T-cell (primary cell): ENCODE measurements at regions not wholly inside any gene's neighbourhood (a gene's known extent, or its start where the extent isn't known, plus 50 kb on each side); places are given as distances from the start of the nearest gene placed in this dataset.
"Not testable (repeated sequence)": the region's sequence is repeated elsewhere in the genome, so short reads cannot be mapped to it uniquely, and the experiment has no call there.

Source experiments
- ATAC-seq, 4 experiments: fragments of 200-7000 bp in 3 of 4; fragments of 150-1000 bp in 1 of 4; cut with Tn5 transposase; replicated peaks in 1 of 4; 1 replicate in 3 of 4; 2 replicates in 1 of 4; pipeline ENCODE4 v1.10.0; 2021; ENCODE audit warnings: moderate library complexity in 3 of 4, mild to moderate bottlenecking in 2 of 4, moderate number of reproducible peaks in 1 of 4
- CTCF ChIA-PET, 2 donors: fragments of 300-600 bp; sonication (Branson Sonifier 250); formaldehyde crosslinking; loops; one replicate each; lab custom pipeline; 2022; ENCODE audit warnings: antibody characterized with exemption in 2 of 2; lab: Charles Lee
- POLR2A ChIA-PET, 2 donors: fragments of 300-600 bp; sonication (Branson Sonifier 250); formaldehyde crosslinking; loops; one replicate each; lab custom pipeline; 2022; ENCODE audit warnings: antibody characterized with exemption in 2 of 2; lab: Charles Lee
- DNase-seq, 35 experiments: peaks; one replicate each; pipeline versions ENCODE4 v3.0.0 to v3.0.0-alpha.2; 2013 to 2023
- H3K27ac ChIP-seq: one replicate; pipeline ENCODE4 v1.5.1; 2013; ENCODE audit warnings: low read length
- H3K27me3 ChIP-seq, 2 experiments: replicated peaks in 1 of 2; 1 replicate in 1 of 2; 2 replicates in 1 of 2; pipeline versions ENCODE4 v1.6.1 to v1.7.0; 2013; ENCODE audit warnings: low read length in 1 of 2, mixed read lengths in 1 of 2; ENCODE audit not compliant: control insufficient read depth in 2 of 2, insufficient read depth in 2 of 2; ENCODE audit errors: extremely low read depth in 1 of 2
- H3K36me3 ChIP-seq, 2 donors: 1 replicate in 1 of 2; 2 replicates in 1 of 2; pipeline versions ENCODE4 v1.6.1 to v1.7.0; 2013; ENCODE audit warnings: low read length in 1 of 2; ENCODE audit not compliant: control insufficient read depth in 2 of 2, insufficient read depth in 1 of 2; ENCODE audit errors: extremely low read depth in 1 of 2
- H3K4me1 ChIP-seq, 2 experiments: 1 replicate in 1 of 2; 2 replicates in 1 of 2; pipeline versions ENCODE4 v1.6.1 to v1.7.0; 2013; ENCODE audit warnings: low read length in 2 of 2, mixed read lengths in 1 of 2; ENCODE audit not compliant: insufficient read depth in 2 of 2, control insufficient read depth in 1 of 2; ENCODE audit errors: extremely low read depth in 1 of 2
- H3K4me3 ChIP-seq, 2 donors: 1 replicate in 1 of 2; 2 replicates in 1 of 2; pipeline versions ENCODE4 v1.5.1 to v1.7.0; 2013; ENCODE audit warnings: mild to moderate bottlenecking in 2 of 2, low read length in 1 of 2, moderate library complexity in 1 of 2; ENCODE audit not compliant: control insufficient read depth in 1 of 2; ENCODE audit errors: extremely low read depth in 1 of 2
- H3K9me3 ChIP-seq: 2 replicates; pipeline ENCODE4 v1.7.0; 2013
- H3K27ac Mint-ChIP-seq, 2 donors: one replicate each; pipeline ENCODE4 v1.8.0; 2020 to 2021; ENCODE audit warnings: mild to moderate bottlenecking in 2 of 2, mixed read lengths in 2 of 2
- H3K27me3 Mint-ChIP-seq, 2 donors: one replicate each; pipeline ENCODE4 v1.8.0; 2021 to 2022; ENCODE audit warnings: mixed read lengths in 2 of 2
- H3K36me3 Mint-ChIP-seq: one replicate; pipeline ENCODE4 v1.8.0; 2021; ENCODE audit warnings: mixed read lengths
- H3K4me1 Mint-ChIP-seq, 3 donors: one replicate each; pipeline ENCODE4 v1.8.0; 2020 to 2022; ENCODE audit warnings: mixed read lengths in 3 of 3, mild to moderate bottlenecking in 1 of 3
- H3K4me3 Mint-ChIP-seq, 3 donors: one replicate each; pipeline ENCODE4 v1.8.0; 2020 to 2022; ENCODE audit warnings: mild to moderate bottlenecking in 3 of 3, mixed read lengths in 3 of 3, moderate library complexity in 3 of 3
- H3K9me3 Mint-ChIP-seq, 3 donors: one replicate each; pipeline ENCODE4 v1.8.0; 2020 to 2022; ENCODE audit warnings: mixed read lengths in 3 of 3
- WGBS: methylation state at CpG from one replicate; pipeline ENCODE4 v1.1.5; 2013; ENCODE audit warnings: missing lambda C conversion rate; ENCODE audit not compliant: insufficient coverage; 5-methylcytosine and 5-hydroxymethylcytosine counted together

DNA sequence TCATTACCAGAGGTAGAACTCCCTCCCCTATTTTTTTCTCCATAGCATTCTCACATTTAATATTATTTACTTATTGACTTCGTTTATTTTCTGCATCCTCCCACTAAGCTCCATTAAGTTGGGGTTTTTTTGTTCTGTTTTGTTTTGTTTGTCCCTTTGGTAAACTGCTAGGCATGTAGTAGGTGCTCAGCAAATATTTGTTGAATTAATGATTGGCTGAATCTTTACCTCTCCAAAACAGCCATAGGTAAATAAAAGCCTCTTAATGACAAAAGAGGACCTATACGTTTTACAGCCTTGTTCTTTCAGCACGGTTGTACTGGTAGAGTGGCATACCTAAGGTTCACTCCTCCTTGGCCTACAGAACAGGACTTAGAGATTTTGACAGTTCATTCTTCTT, 52.0 kb downstream of the PRORP start:
- no peak overlapping the region for H3K4me3 ChIP-seq
- no peaks in the 10 kb centered on the region for H3K27me3 Mint-ChIP-seq
- DNase-seq = no peak
- no peaks in the 10 kb centered on the region for H3K9me3 ChIP-seq
- no peak overlapping the region for H3K27ac Mint-ChIP-seq
- CTCF ChIA-PET = interaction anchor here in 1 of 2 donors (0.6 kb wide), 1 partner anchor 13 kb away, joined by 3 read pairs; no protein-coding TSS in a partner anchor
- no CpG with 5 or more reads among the region's 3 CpGs for WGBS
- H3K27ac ChIP-seq = no peak overlapping the region
- H3K4me1 ChIP-seq = no peaks in the 10 kb centered on the region
- H3K36me3 Mint-ChIP-seq = peaks cover 54% of the 10 kb centered on the region
- no peak for ATAC-seq
- H3K4me3 Mint-ChIP-seq = no peak overlapping the region
- peaks cover 0 to 9% (median 0%) of the 10 kb centered on the region in 3 donors for H3K9me3 Mint-ChIP-seq
- POLR2A ChIA-PET = interaction anchor here in 1 of 2 donors (0.6 kb wide), 1 partner anchor 378 kb away, joined by 5 read pairs; no protein-coding TSS in a partner anchor
- H3K4me1 Mint-ChIP-seq = peaks cover 28 to 33% (median 29%) of the 10 kb centered on the region in 3 donors
- H3K36me3 ChIP-seq = peaks cover 0 to 17% of the 10 kb centered on the region in 2 donors
- H3K27me3 ChIP-seq = no peaks in the 10 kb centered on the region

DNA sequence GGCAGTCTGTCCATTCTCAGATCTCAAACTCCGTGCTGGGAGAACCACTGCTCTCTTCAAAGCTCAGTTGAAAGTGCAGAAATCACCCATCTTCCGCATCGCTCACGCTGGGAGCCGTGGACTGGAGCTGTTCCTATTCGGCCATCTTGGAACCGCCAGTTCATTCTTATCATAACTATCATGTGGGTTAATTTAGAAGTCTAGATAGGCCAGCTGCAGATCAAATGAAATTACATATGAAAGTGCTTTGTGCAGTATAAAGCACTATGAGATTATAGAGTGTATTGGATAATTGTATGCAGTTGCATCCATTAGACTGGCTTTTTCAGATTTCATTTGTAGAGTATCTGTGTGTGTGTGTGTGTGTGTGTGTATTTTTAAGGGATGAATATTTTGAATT, 57.8 kb downstream of the PRORP start:
- ChIA-PET POLR2A (interaction anchor here in 1 of 2 donors (0.5 kb wide), 1 partner anchor 38 kb away, joined by 3 read pairs; no protein-coding TSS in a partner anchor), CTCF (interaction anchor here in 1 of 2 donors (0.5 kb wide), 1 partner anchor 11 kb away, joined by 3 read pairs; no protein-coding TSS in a partner anchor)
- Mint-ChIP-seq H3K4me1 (peaks cover 21 to 27% (median 26%) of the 10 kb centered on the region in 3 donors), H3K27me3 (no peaks in the 10 kb centered on the region), H3K9me3 (no peaks in the 10 kb centered on the region), H3K4me3 (no peak overlapping the region), H3K27ac (no peak overlapping the region), H3K36me3 (peaks cover 42% of the 10 kb centered on the region)
- Histone ChIP-seq H3K36me3 (peaks cover 0 to 8% of the 10 kb centered on the region in 2 donors), H3K27ac (no peak overlapping the region), H3K4me3 (no peak overlapping the region), H3K4me1 (no peaks in the 10 kb centered on the region), H3K27me3 (no peaks in the 10 kb centered on the region), H3K9me3 (no peaks in the 10 kb centered on the region)
- no peak for DNase-seq
- no peak for ATAC-seq
- 100% methylated on average over 1 of the region's 7 CpGs for WGBS

GRCh38 chr14:35184891-35185290, 62.5 kb downstream of the PRORP start:
- CTCF ChIA-PET, H3K4me1 Mint-ChIP-seq, H3K27me3 Mint-ChIP-seq, H3K9me3 Mint-ChIP-seq, ATAC-seq, DNase-seq, H3K27me3 ChIP-seq, H3K27ac ChIP-seq, H3K9me3 ChIP-seq, H3K4me3 ChIP-seq, H3K4me1 ChIP-seq, H3K27ac Mint-ChIP-seq, H3K4me3 Mint-ChIP-seq: not testable (repeated sequence)
- peaks cover 10 to 15% of the 10 kb centered on the region in 2 donors for H3K36me3 ChIP-seq
- POLR2A ChIA-PET = interaction anchor here in 1 of 2 donors (0.6 kb wide), 2 partner anchors 231 to 237 kb away, joined by 3 read pairs; no protein-coding TSS in a partner anchor
- peaks cover 35% of the 10 kb centered on the region for H3K36me3 Mint-ChIP-seq

DNA sequence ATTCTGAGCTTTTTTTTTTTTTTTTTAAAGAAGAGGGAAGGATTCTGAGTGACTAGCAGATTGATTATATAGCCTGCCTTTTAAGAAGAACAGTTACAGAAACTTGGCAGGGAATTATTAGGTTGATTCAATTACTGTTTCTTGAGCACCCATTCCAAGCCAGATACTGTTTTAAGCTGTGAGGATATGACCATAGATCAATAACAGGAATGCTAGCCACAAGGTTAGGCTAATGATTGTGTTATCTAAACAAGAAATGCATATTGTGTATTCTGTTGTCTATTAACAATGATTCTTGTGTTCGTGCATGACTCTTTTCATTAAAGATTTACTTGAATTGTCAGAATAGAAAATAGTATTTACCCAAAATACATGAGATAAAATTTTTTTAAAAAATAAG, 67.1 kb downstream of the PRORP start:
- Mint-ChIP-seq H3K4me1 (peaks cover 0 to 2% (median 2%) of the 10 kb centered on the region in 3 donors), H3K27ac (no peak overlapping the region), H3K4me3 (no peak overlapping the region), H3K9me3 (peaks cover 0 to 7% (median 0%) of the 10 kb centered on the region in 3 donors), H3K36me3 (peaks cover 44% of the 10 kb centered on the region), H3K27me3 (no peaks in the 10 kb centered on the region)
- Histone ChIP-seq H3K36me3 (peaks cover 10 to 21% of the 10 kb centered on the region in 2 donors), H3K9me3 (no peaks in the 10 kb centered on the region), H3K27ac (no peak overlapping the region), H3K4me3 (no peak overlapping the region), H3K4me1 (no peaks in the 10 kb centered on the region), H3K27me3 (no peaks in the 10 kb centered on the region)
- ATAC-seq (no peak), DNase-seq (no peak)
- ChIA-PET POLR2A (no interaction called here), CTCF (interaction anchor here in 1 of 2 donors (0.6 kb wide), 1 partner anchor 124 kb away, joined by 4 read pairs; no protein-coding TSS in a partner anchor)
- WGBS = no CpG with 5 or more reads among the region's 1 CpG

GRCh38 chr14:35193161-35193560, 70.8 kb downstream of the PRORP start:
- H3K36me3 ChIP-seq = peaks cover 0 to 14% of the 10 kb centered on the region in 2 donors
- Mint-ChIP-seq H3K27ac (no peak overlapping the region), H3K9me3 (peaks cover 0 to 7% (median 0%) of the 10 kb centered on the region in 3 donors), H3K27me3 (no peaks in the 10 kb centered on the region), H3K4me3 (no peak overlapping the region), H3K4me1 (peaks cover 5 to 23% (median 17%) of the 10 kb centered on the region in 3 donors), H3K36me3 (peaks cover 27% of the 10 kb centered on the region)
- H3K27me3 ChIP-seq = no peaks in the 10 kb centered on the region
- no peak for ATAC-seq
- ChIA-PET POLR2A (no interaction called here), CTCF (no interaction called here)
- no peaks in the 10 kb centered on the region for H3K9me3 ChIP-seq
- peaks cover 0 to 2% of the 10 kb centered on the region in 2 experiments for H3K4me1 ChIP-seq
- no peak overlapping the region for H3K4me3 ChIP-seq
- no peak overlapping the region for H3K27ac ChIP-seq
- no peak for DNase-seq

DNA sequence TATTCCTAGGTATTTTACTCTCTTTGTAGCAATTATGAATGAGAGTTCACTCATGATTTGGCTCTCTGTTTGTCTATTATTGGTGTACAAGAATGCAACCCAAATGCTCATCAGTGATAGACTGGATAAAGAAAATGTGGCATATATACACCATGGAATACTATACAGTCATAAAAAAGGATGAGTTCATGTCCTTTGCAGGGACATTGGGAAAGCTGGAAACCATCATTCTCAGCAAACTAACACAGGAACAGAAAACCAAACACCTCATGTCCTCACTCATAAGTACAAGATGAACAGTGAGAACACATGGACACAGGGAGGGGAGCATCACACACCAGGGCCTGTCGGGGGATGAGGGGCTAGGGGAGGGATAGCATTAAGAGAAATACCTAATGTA, 71.8 kb downstream of the PRORP start:
- H3K27me3 Mint-ChIP-seq, H3K4me3 Mint-ChIP-seq, H3K27me3 ChIP-seq, POLR2A ChIA-PET, H3K9me3 ChIP-seq, DNase-seq, ATAC-seq, H3K27ac ChIP-seq, H3K4me3 ChIP-seq, H3K9me3 Mint-ChIP-seq, H3K4me1 ChIP-seq, CTCF ChIA-PET: not testable (repeated sequence)
- peak overlapping the region in 1 of 2 donors; percentile 23 for H3K27ac Mint-ChIP-seq
- H3K36me3 Mint-ChIP-seq = peaks cover 27% of the 10 kb centered on the region
- peaks cover 6 to 24% (median 18%) of the 10 kb centered on the region in 3 donors for H3K4me1 Mint-ChIP-seq
- H3K36me3 ChIP-seq = peaks cover 4 to 14% of the 10 kb centered on the region in 2 donors
- no CpG with 5 or more reads among the region's 1 CpG for WGBS
